Kidney (tissue), 13 donors: ENCODE measurements at regions not wholly inside any gene's neighbourhood (a gene's known extent, or its start where the extent isn't known, plus 50 kb on each side); places are given as distances from the start of the nearest gene placed in this dataset.

Experiments used
- DNase-seq, 5 donors: peaks; one replicate each; pipeline ENCODE4 v3.0.0-alpha.2; 2013 to 2020
- FAIRE-seq: peaks from 2 replicates; lab custom pipeline; 2012; peaks lifted over from hg19 to GRCh38; lab: Jason Lieb, UNC
- H3K27ac ChIP-seq, 2 donors: one replicate each; pipeline ENCODE4 v1.7.0; 2013; ENCODE audit warnings: low read depth in 2 of 2, low read length in 2 of 2, inconsistent platforms in 1 of 2
- H3K27me3 ChIP-seq: one replicate; pipeline ENCODE4 v1.7.1; 2013; ENCODE audit warnings: low read length, inconsistent platforms; ENCODE audit not compliant: control insufficient read depth, insufficient read depth
- H3K36me3 ChIP-seq, 3 donors: one replicate each; pipeline versions ENCODE4 v1.7.0 to v1.7.1; 2013; ENCODE audit warnings: low read length in 3 of 3, control low read depth in 1 of 3, inconsistent platforms in 1 of 3; ENCODE audit not compliant: insufficient read depth in 3 of 3, control insufficient read depth in 2 of 3
- H3K4me1 ChIP-seq, 3 donors: one replicate each; pipeline versions ENCODE4 v1.7.0 to v1.7.1; 2013; ENCODE audit warnings: low read length in 3 of 3, inconsistent platforms in 1 of 3, low read depth in 1 of 3; ENCODE audit not compliant: control insufficient read depth in 2 of 3, insufficient read depth in 2 of 3
- H3K4me3 ChIP-seq, 3 donors: one replicate each; pipeline versions ENCODE4 v1.7.0 to v1.8.1; 2013; ENCODE audit warnings: low read length in 3 of 3, control low read depth in 1 of 3, inconsistent platforms in 1 of 3
- H3K9ac ChIP-seq, 3 donors: one replicate each; pipeline versions ENCODE4 v1.7.0 to v1.7.1; 2013; ENCODE audit warnings: low read length in 3 of 3, control low read depth in 1 of 3, inconsistent platforms in 1 of 3
- H3K9me3 ChIP-seq, 3 donors: one replicate each; pipeline versions ENCODE4 v1.7.0 to v1.7.1; 2013; ENCODE audit warnings: low read length in 3 of 3, control low read depth in 1 of 3, inconsistent platforms in 1 of 3; ENCODE audit not compliant: control insufficient read depth in 2 of 3, insufficient read depth in 1 of 3
- intact Hi-C: fragments of 100-400 bp; cut with DNase I; formaldehyde crosslinking; loops from one replicate; pipeline ENCODE4 v1.11.1; 2022
- TF ChIP-seq, protein P1 (sequence below): IDR thresholded peaks from 3 replicates; pipeline ENCODE4 v1.5.1; 2012; ENCODE audit warnings: mild to moderate bottlenecking, moderate library complexity, borderline replicate concordance; ENCODE audit not compliant: insufficient read depth; ENCODE audit errors: extremely low read depth
- donor health status: control.
- donor health status: control.
- donor health status: control.
- donor health status: control.
- donor health status: control.
- donor health status: DM: yes; HTN: yes; CAD: no.
- donor health status: Normal renal cell carcinoma (clear cell type).

DNA sequence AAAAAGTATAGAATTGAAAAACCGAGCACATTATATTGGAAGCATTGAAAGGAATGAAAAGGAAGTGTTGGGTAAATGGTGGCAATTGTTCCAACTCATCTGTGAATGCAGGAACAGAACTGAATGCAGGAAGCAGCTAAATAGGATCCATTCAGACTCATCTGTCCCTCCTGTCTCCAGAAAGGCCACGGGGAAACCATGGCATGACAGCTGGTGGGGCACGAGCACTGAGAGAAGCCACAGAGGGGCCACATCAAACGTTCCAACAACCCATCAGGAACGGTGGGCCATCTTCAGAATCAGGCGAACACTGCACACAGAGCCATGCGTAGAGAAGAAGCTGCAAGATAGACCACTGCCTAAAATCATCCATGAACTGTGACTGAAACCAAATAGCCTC, 138.5 kb upstream of the SLC35G4 start:
- TF ChIP-seq, protein P1, sequence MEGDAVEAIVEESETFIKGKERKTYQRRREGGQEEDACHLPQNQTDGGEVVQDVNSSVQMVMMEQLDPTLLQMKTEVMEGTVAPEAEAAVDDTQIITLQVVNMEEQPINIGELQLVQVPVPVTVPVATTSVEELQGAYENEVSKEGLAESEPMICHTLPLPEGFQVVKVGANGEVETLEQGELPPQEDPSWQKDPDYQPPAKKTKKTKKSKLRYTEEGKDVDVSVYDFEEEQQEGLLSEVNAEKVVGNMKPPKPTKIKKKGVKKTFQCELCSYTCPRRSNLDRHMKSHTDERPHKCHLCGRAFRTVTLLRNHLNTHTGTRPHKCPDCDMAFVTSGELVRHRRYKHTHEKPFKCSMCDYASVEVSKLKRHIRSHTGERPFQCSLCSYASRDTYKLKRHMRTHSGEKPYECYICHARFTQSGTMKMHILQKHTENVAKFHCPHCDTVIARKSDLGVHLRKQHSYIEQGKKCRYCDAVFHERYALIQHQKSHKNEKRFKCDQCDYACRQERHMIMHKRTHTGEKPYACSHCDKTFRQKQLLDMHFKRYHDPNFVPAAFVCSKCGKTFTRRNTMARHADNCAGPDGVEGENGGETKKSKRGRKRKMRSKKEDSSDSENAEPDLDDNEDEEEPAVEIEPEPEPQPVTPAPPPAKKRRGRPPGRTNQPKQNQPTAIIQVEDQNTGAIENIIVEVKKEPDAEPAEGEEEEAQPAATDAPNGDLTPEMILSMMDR, result no peak
- no peaks in the 10 kb centered on the region for H3K36me3 ChIP-seq
- H3K4me1 ChIP-seq, result no peaks in the 10 kb centered on the region
- no peak overlapping the region for H3K9ac ChIP-seq
- no peak overlapping the region for H3K27ac ChIP-seq
- H3K9me3 ChIP-seq, result no peaks in the 10 kb centered on the region
- intact Hi-C loops, result no loop called here
- DNase-seq (no peak), FAIRE-seq (no peak)
- no peaks in the 10 kb centered on the region for H3K27me3 ChIP-seq
- no peak overlapping the region for H3K4me3 ChIP-seq

DNA sequence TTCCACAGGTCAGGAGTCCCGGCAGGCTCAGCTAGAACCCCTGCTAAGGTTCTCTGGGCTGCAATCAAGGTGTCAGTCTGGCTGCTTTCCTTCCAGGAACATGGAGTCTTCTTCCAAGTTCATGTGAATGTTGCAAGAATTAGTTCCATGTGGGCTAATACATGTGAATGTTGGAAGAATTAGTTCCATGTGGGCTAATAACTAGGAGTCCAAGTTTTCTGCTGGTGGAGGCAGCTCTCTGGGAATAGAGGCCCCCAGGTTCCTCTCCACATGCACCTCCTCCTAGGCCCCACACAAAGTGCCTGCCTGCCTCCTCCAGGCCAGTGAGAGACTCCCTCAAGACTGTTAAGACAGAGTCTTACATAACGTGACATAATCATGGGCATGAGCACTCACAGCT, 140.8 kb upstream of the SLC35G4 start:
- Histone ChIP-seq H3K36me3 (no peaks in the 10 kb centered on the region), H3K4me3 (no peak overlapping the region), H3K9ac (no peak overlapping the region), H3K4me1 (no peaks in the 10 kb centered on the region), H3K27me3 (no peaks in the 10 kb centered on the region), H3K9me3 (no peaks in the 10 kb centered on the region), H3K27ac (no peak overlapping the region)
- no peak for DNase-seq
- intact Hi-C loops, result no loop called here
- FAIRE-seq, result no peak
- TF ChIP-seq, protein P1, result no peak

DNA sequence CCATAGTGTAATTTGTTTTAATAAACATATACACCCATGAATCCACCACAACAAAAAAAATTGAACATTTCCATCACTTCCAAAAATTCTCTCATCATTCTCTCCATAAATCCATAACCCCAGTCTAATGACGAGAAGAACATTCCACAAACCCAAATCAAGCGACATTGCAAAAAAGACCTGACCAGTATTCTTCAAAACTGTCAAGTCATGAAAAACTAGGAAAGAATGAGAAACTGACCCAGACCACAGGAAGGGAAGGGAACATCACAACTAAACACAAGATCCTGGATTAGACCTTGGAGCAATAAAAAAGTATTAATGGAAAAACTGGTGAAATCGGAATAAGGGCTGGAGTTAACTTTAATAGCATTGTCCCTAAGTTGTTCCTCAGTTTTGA, 141.3 kb upstream of the SLC35G4 start:
- Histone ChIP-seq H3K4me3 (no peak overlapping the region), H3K27ac (no peak overlapping the region), H3K36me3 (no peaks in the 10 kb centered on the region), H3K9ac (no peak overlapping the region), H3K9me3 (no peaks in the 10 kb centered on the region), H3K27me3 (no peaks in the 10 kb centered on the region), H3K4me1 (no peaks in the 10 kb centered on the region)
- FAIRE-seq, result no peak
- DNase-seq, result no peak
- TF ChIP-seq, protein P1, result no peak
- intact Hi-C loops, result no loop called here

DNA sequence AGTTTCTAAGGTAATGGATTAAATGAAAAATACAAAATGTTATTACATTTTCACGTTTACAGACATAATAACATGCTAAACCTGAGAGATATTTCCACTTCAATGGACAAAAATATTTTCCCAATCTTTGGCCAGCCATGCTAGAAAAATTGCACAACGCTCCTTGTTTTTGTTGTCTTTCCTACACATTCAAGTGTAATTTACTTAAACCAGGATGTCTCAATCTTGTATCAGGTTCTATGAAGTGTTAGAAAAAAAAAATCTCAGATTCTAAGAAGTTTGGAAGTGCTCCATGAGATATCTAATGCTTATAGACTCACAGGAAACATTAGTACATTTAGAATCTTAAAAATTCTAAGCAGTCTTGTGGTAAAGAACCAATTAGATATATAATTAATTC, 141.8 kb upstream of the SLC35G4 start:
- FAIRE-seq (no peak), DNase-seq (no peak)
- Histone ChIP-seq H3K4me3 (no peak overlapping the region), H3K4me1 (no peaks in the 10 kb centered on the region), H3K36me3 (no peaks in the 10 kb centered on the region), H3K9ac (no peak overlapping the region), H3K9me3 (no peaks in the 10 kb centered on the region), H3K27ac (no peak overlapping the region), H3K27me3 (no peaks in the 10 kb centered on the region)
- TF ChIP-seq, protein P1, result no peak
- intact Hi-C loops, result no loop called here
